Sigmoid colon (tissue), 6 donors: ENCODE measurements at regions not wholly inside any gene's neighbourhood (a gene's known extent, or its start where the extent isn't known, plus 50 kb on each side); places are given as distances from the start of the nearest gene placed in this dataset.
A peak's percentile ranks its signal among the peaks of the same experiment; 100 is the strongest.

ENCODE experiments used
- DNase-seq: peaks from one replicate; pipeline ENCODE4 v3.0.0-alpha.2; 2019
- H3K27ac ChIP-seq, 4 donors: fragments of 200-600 bp; sonication (generic); one replicate each; pipeline ENCODE4 v1.5.1; 2016 to 2019; ENCODE audit warnings: mild to moderate bottlenecking in 1 of 4
- H3K27me3 ChIP-seq, 3 donors: fragments of 200-600 bp; sonication (generic); one replicate each; pipeline ENCODE4 v1.5.1; 2019; ENCODE audit warnings: mild to moderate bottlenecking in 1 of 3
- H3K36me3 ChIP-seq, 4 donors: fragments of 200-600 bp; sonication (generic); one replicate each; pipeline ENCODE4 v1.5.1; 2016 to 2019
- H3K4me1 ChIP-seq, 4 donors: fragments of 200-600 bp; sonication (generic); one replicate each; pipeline ENCODE4 v1.5.1; 2017 to 2019
- H3K4me3 ChIP-seq, 4 donors: fragments of 200-600 bp; sonication (generic); one replicate each; pipeline ENCODE4 v1.5.1; 2017 to 2019; ENCODE audit warnings: mild to moderate bottlenecking in 2 of 4, moderate library complexity in 1 of 4
- H3K9me3 ChIP-seq, 4 donors: fragments of 200-600 bp in 3 of 4; sonication (generic) in 3 of 4; one replicate each; pipeline versions ENCODE4 v1.5.1 to v1.6.1; 2013 to 2019
- CTCF ChIP-seq, 4 experiments: fragments of 450-650 bp in 3 of 4; fragments of 200-600 bp in 1 of 4; IDR thresholded peaks; one replicate each; pipeline ENCODE4 v1.5.1; 2016 to 2019; ENCODE audit warnings: antibody characterized with exemption in 4 of 4, mild to moderate bottlenecking in 3 of 4, moderate library complexity in 2 of 4
- EP300 ChIP-seq, 4 donors: sonication (generic); formaldehyde crosslinking; IDR thresholded peaks; one replicate each; pipeline ENCODE4 v1.6.1; 2017; ENCODE audit warnings: antibody characterized with exemption in 4 of 4
- POLR2A ChIP-seq, 2 donors: fragments of 450-650 bp; IDR thresholded peaks; one replicate each; pipeline ENCODE4 v1.6.1; 2016; ENCODE audit warnings: antibody characterized with exemption in 2 of 2, mild to moderate bottlenecking in 2 of 2, moderate library complexity in 2 of 2
- POLR2AphosphoS5 ChIP-seq, 4 donors: sonication (generic); formaldehyde crosslinking; IDR thresholded peaks; one replicate each; pipeline ENCODE4 v1.6.1; 2017; ENCODE audit warnings: antibody characterized with exemption in 4 of 4
- WGBS, 2 donors: extraction: QIAGEN DNeasy Blood & Tissue Kit; methylation state at CpG; one replicate each; pipeline ENCODE4 v1.1.7; 2013; 5-methylcytosine and 5-hydroxymethylcytosine counted together
- intact Hi-C: fragments of 100-400 bp; cut with DNase I; formaldehyde crosslinking; loops from one replicate; pipeline ENCODE4 v1.15.1; 2023
- donor health status: healthy with polysubstance abuse.
- donor health status: healthy.

GRCh38 chr1:203572134-203572625 is 54.5 kb upstream of the ATP2B4 start:
- TF ChIP-seq POLR2AphosphoS5 (IDR thresholded peaks at IDR 0.05), result no peak
- TF ChIP-seq EP300 (IDR thresholded peaks at IDR 0.05), result no peak
- no peak for TF ChIP-seq POLR2A (IDR thresholded peaks at IDR 0.05)
- TF ChIP-seq CTCF (IDR thresholded peaks at IDR 0.05), result no peak
- Histone ChIP-seq H3K36me3 (no peaks in the 10 kb centered on the region), H3K27me3 (no peaks in the 10 kb centered on the region), H3K4me3 (no peak overlapping the region), H3K27ac (peak overlapping the region in 1 of 4 donors; percentile 49), H3K4me1 (peaks cover 0 to 6% (median 3%) of the 10 kb centered on the region in 4 donors), H3K9me3 (no peaks in the 10 kb centered on the region)
- WGBS, 2 donors, result 65 to 77% methylated on average over 10 of the region's 10 CpGs
- intact Hi-C loops, result loop anchor here (5.0 kb wide), 1 partner anchor 35 kb away; no protein-coding TSS in a partner anchor
- DNase-seq, result no peak

- intact Hi-C loops, result loop anchor here (5.0 kb wide), 1 partner anchor 34 kb away; no protein-coding TSS in a partner anchor
Measured at GRCh38 chr1:203573730-203574129, 52.9 kb upstream of the ATP2B4 start.

More at GRCh38 chr1:203573730-203574129, 52.9 kb upstream of the ATP2B4 start:
- Histone ChIP-seq H3K9me3 (no peaks in the 10 kb centered on the region), H3K36me3 (no peaks in the 10 kb centered on the region), H3K4me3 (no peak overlapping the region), H3K4me1 (peaks cover 0 to 6% (median 3%) of the 10 kb centered on the region in 4 donors), H3K27me3 (no peaks in the 10 kb centered on the region), H3K27ac (no peak overlapping the region)
- TF ChIP-seq POLR2A (IDR thresholded peaks at IDR 0.05) (no peak), EP300 (IDR thresholded peaks at IDR 0.05) (no peak), POLR2AphosphoS5 (IDR thresholded peaks at IDR 0.05) (no peak), CTCF (IDR thresholded peaks at IDR 0.05) (no peak)
- WGBS, 2 donors, result 90 to 92% methylated on average over 7 of the region's 7 CpGs
- DNase-seq, result no peak
